WTC11 (cell line): ENCODE measurements at regions not wholly inside any gene's neighbourhood (a gene's known extent, or its start where the extent isn't known, plus 50 kb on each side); places are given as distances from the start of the nearest gene placed in this dataset.

Experiments used
- ATAC-seq: fragments of 200-7000 bp; cut with Tn5 transposase; 2 replicates; pipeline ENCODE4 v1.10.0; 2021; ENCODE audit warnings: mild to moderate bottlenecking, moderate library complexity
- CTCF ChIA-PET: fragments of 300-600 bp; sonication (Branson Sonifier 250); formaldehyde crosslinking; loops from one replicate; lab custom pipeline; 2021; ENCODE audit warnings: antibody characterized with exemption; lab: Charles Lee
- POLR2A ChIA-PET: fragments of 350-600 bp; sonication (Branson Sonifier 250); formaldehyde crosslinking; loops from one replicate; lab custom pipeline; 2021; ENCODE audit warnings: antibody characterized with exemption; lab: Charles Lee
- DNase-seq: peaks from one replicate; pipeline ENCODE4 v3.0.0; 2021; ENCODE audit warnings: low spot score
- H3K27ac Mint-ChIP-seq: 2 replicates; pipeline ENCODE4 v1.8.0; 2021; ENCODE audit warnings: mixed read lengths
- H3K27me3 Mint-ChIP-seq: 2 replicates; pipeline ENCODE4 v1.8.0; 2021; ENCODE audit warnings: low read depth, mild to moderate bottlenecking, moderate library complexity, mixed read lengths
- H3K36me3 Mint-ChIP-seq: 2 replicates; pipeline ENCODE4 v1.8.0; 2021; ENCODE audit warnings: mixed read lengths
- H3K4me1 Mint-ChIP-seq: 2 replicates; pipeline ENCODE4 v1.8.0; 2022; ENCODE audit warnings: mixed read lengths
- H3K4me3 Mint-ChIP-seq: 2 replicates; pipeline ENCODE4 v1.8.0; 2021; ENCODE audit warnings: mild to moderate bottlenecking, moderate library complexity, mixed read lengths
- H3K9me3 Mint-ChIP-seq: 2 replicates; pipeline ENCODE4 v1.8.0; 2021; ENCODE audit warnings: mixed read lengths
- CBFB ChIP-seq: sonication (generic); formaldehyde crosslinking; IDR thresholded peaks from 2 replicates; pipeline ENCODE4 v1.8.1; 2022; ENCODE audit warnings: mild to moderate bottlenecking, low read depth, missing genetic modification reagents
- E2F5 ChIP-seq: sonication (generic); formaldehyde crosslinking; IDR thresholded peaks from 2 replicates; pipeline ENCODE4 v1.8.1; 2022; ENCODE audit warnings: mild to moderate bottlenecking, moderate library complexity, missing genetic modification reagents
- ERG ChIP-seq: fragments of 250-450 bp; sonication (Bioruptor Pico); IDR thresholded peaks from 2 replicates; pipeline ENCODE4 v1.8.0; 2021; ENCODE audit warnings: mild to moderate bottlenecking
- ESRRA ChIP-seq: sonication (generic); formaldehyde crosslinking; IDR thresholded peaks from 2 replicates; pipeline ENCODE4 v1.8.1; 2022; ENCODE audit warnings: mild to moderate bottlenecking, missing genetic modification reagents, borderline replicate concordance
- ETV6 ChIP-seq: sonication (generic); formaldehyde crosslinking; IDR thresholded peaks from 2 replicates; pipeline ENCODE4 v1.8.1; 2022; ENCODE audit warnings: mild to moderate bottlenecking, missing genetic modification reagents
- FOXP4 ChIP-seq: sonication (generic); formaldehyde crosslinking; IDR thresholded peaks from 2 replicates; pipeline ENCODE4 v1.8.0; 2022; ENCODE audit warnings: mild to moderate bottlenecking, missing genetic modification reagents
- IRF2 ChIP-seq: sonication (generic); formaldehyde crosslinking; IDR thresholded peaks from 2 replicates; pipeline ENCODE4 v1.8.0; 2022; ENCODE audit warnings: low read depth, missing genetic modification reagents, borderline replicate concordance
- MYBL2 ChIP-seq: sonication (generic); formaldehyde crosslinking; IDR thresholded peaks from 2 replicates; pipeline ENCODE4 v1.8.1; 2023; ENCODE audit warnings: mild to moderate bottlenecking, moderate library complexity, missing genetic modification reagents
- NR1H2 ChIP-seq: sonication (generic); formaldehyde crosslinking; IDR thresholded peaks from 2 replicates; pipeline ENCODE4 v1.9.0; 2021; ENCODE audit warnings: mild to moderate bottlenecking, moderate library complexity, missing genetic modification reagents
- NR2C2 ChIP-seq: sonication (generic); formaldehyde crosslinking; IDR thresholded peaks from 2 replicates; pipeline ENCODE4 v1.8.0; 2022; ENCODE audit warnings: mild to moderate bottlenecking, missing genetic modification reagents
- NR3C1 ChIP-seq: sonication (generic); formaldehyde crosslinking; conservative IDR thresholded peaks from 2 replicates; pipeline ENCODE4 v1.8.1; 2023; ENCODE audit warnings: low read depth, mild to moderate bottlenecking, missing genetic modification reagents
- PRRX2 ChIP-seq: fragments of 250-450 bp; sonication (Bioruptor Pico); IDR thresholded peaks from 2 replicates; pipeline ENCODE4 v1.8.0; 2021; ENCODE audit warnings: mild to moderate bottlenecking
- RORB ChIP-seq: fragments of 250-450 bp; sonication (Bioruptor Pico); IDR thresholded peaks from 2 replicates; pipeline ENCODE4 v1.9.0; 2021; ENCODE audit warnings: mild to moderate bottlenecking
- STAT6 ChIP-seq: sonication (generic); formaldehyde crosslinking; conservative IDR thresholded peaks from 2 replicates; pipeline ENCODE4 v1.8.1; 2023; ENCODE audit warnings: mild to moderate bottlenecking, low read depth, missing genetic modification reagents, moderate library complexity
- TCF7 ChIP-seq: sonication (generic); formaldehyde crosslinking; IDR thresholded peaks from 2 replicates; pipeline ENCODE4 v1.8.0; 2022; ENCODE audit warnings: mild to moderate bottlenecking, low read depth, missing genetic modification reagents, moderate library complexity
- TP53 ChIP-seq: sonication (generic); formaldehyde crosslinking; IDR thresholded peaks from 2 replicates; pipeline ENCODE4 v1.8.1; 2023; ENCODE audit warnings: mild to moderate bottlenecking, missing genetic modification reagents
- USF1 ChIP-seq: sonication (generic); formaldehyde crosslinking; IDR thresholded peaks from 2 replicates; pipeline ENCODE4 v1.8.0; 2022; ENCODE audit warnings: mild to moderate bottlenecking, missing genetic modification reagents
- ZBTB21 ChIP-seq: sonication (generic); formaldehyde crosslinking; IDR thresholded peaks from 2 replicates; pipeline ENCODE4 v1.8.1; 2023; ENCODE audit warnings: mild to moderate bottlenecking, missing genetic modification reagents, borderline replicate concordance
- ZNF138 ChIP-seq: sonication (generic); formaldehyde crosslinking; conservative IDR thresholded peaks from 2 replicates; pipeline ENCODE4 v1.8.1; 2022; ENCODE audit warnings: mild to moderate bottlenecking, moderate library complexity, missing genetic modification reagents
- ZNF219 ChIP-seq: sonication (generic); formaldehyde crosslinking; IDR thresholded peaks from 2 replicates; pipeline ENCODE4 v1.8.0; 2023; ENCODE audit warnings: missing genetic modification reagents, mild to moderate bottlenecking, borderline replicate concordance
- ZNF396 ChIP-seq: fragments of 250-450 bp; sonication (Bioruptor Pico); IDR thresholded peaks from 2 replicates; pipeline ENCODE4 v1.8.0; 2021; ENCODE audit warnings: mild to moderate bottlenecking, moderate library complexity, borderline replicate concordance
- ZNF512 ChIP-seq: sonication (generic); formaldehyde crosslinking; IDR thresholded peaks from 2 replicates; pipeline ENCODE4 v1.8.1; 2022; ENCODE audit warnings: missing genetic modification reagents, borderline replicate concordance
- ZNF671 ChIP-seq: fragments of 250-450 bp; sonication (Bioruptor Pico); IDR thresholded peaks from 2 replicates; pipeline ENCODE4 v1.8.0; 2021; ENCODE audit warnings: mild to moderate bottlenecking
- TF ChIP-seq, protein P1 (sequence below): sonication (generic); formaldehyde crosslinking; IDR thresholded peaks from 2 replicates; pipeline ENCODE4 v1.8.1; 2023; ENCODE audit warnings: mild to moderate bottlenecking, missing genetic modification reagents

- CTCF ChIA-PET, result no interaction called here
- TF ChIP-seq E2F5, result no peak
- TF ChIP-seq ZNF671 (CRISPR knock-in tag), result no peak
- TF ChIP-seq ZNF512 (CRISPR knock-in tag), result no peak
- TF ChIP-seq ESRRA (CRISPR knock-in tag), result no peak
- TF ChIP-seq MYBL2 (CRISPR knock-in tag), result no peak
- TF ChIP-seq TP53 (CRISPR knock-in tag), result no peak
- no peak for TF ChIP-seq NR1H2 (CRISPR knock-in tag)
- TF ChIP-seq NR2C2 (CRISPR knock-in tag), result no peak
- TF ChIP-seq ZNF138 (CRISPR knock-in tag), result no peak
- no peak for TF ChIP-seq ZNF396 (CRISPR knock-in tag)
- TF ChIP-seq ZNF219 (CRISPR knock-in tag), result no peak
- no peak for TF ChIP-seq IRF2
- TF ChIP-seq RORB, result no peak
- TF ChIP-seq TCF7 (CRISPR knock-in tag), result no peak
- ATAC-seq (no peak), DNase-seq (no peak)
- Mint-ChIP-seq H3K9me3 (peaks cover 6% of the 10 kb centered on the region), H3K4me1 (peaks cover 12% of the 10 kb centered on the region), H3K4me3 (no peak overlapping the region), H3K27me3 (no peaks in the 10 kb centered on the region), H3K36me3 (no peaks in the 10 kb centered on the region), H3K27ac (no peak overlapping the region)
- POLR2A ChIA-PET, result no interaction called here
Measured at GRCh38 chr21:45353200-45353599, 51.8 kb upstream of the COL18A1 start.

DNA sequence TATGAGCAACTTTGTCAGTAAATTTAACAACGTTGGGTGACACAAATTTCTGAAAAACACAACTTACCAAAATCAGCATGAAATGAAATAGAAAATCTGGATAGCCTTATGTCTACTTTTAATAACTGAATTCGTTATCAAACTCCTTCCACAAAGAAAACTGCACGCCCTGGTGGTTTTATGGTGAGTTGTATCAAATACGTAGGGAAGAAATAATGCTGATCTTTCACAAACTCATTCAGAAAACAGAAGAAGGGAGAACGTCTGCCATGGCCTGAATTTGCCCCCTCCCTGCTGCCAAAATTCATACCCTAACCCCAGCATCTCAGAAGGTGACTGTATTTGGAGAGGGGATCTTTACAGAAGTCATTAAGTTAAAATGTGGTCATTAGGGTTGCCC, 50.0 kb upstream of the COL18A1 start:
- ChIA-PET POLR2A (no interaction called here), CTCF (no interaction called here)
- Mint-ChIP-seq H3K4me3 (no peak overlapping the region), H3K27me3 (no peaks in the 10 kb centered on the region), H3K36me3 (no peaks in the 10 kb centered on the region), H3K9me3 (peaks cover 6% of the 10 kb centered on the region), H3K4me1 (peaks cover 18% of the 10 kb centered on the region), H3K27ac (no peak overlapping the region)
- no peak for DNase-seq
- TF ChIP-seq ETV6, result no peak
- no peak for TF ChIP-seq CBFB (CRISPR knock-in tag)
- TF ChIP-seq STAT6 (CRISPR knock-in tag), result no peak
- no peak for TF ChIP-seq PRRX2
- TF ChIP-seq ZBTB21 (CRISPR knock-in tag), result no peak
- no peak for TF ChIP-seq FOXP4 (CRISPR knock-in tag)
- TF ChIP-seq, protein P1, sequence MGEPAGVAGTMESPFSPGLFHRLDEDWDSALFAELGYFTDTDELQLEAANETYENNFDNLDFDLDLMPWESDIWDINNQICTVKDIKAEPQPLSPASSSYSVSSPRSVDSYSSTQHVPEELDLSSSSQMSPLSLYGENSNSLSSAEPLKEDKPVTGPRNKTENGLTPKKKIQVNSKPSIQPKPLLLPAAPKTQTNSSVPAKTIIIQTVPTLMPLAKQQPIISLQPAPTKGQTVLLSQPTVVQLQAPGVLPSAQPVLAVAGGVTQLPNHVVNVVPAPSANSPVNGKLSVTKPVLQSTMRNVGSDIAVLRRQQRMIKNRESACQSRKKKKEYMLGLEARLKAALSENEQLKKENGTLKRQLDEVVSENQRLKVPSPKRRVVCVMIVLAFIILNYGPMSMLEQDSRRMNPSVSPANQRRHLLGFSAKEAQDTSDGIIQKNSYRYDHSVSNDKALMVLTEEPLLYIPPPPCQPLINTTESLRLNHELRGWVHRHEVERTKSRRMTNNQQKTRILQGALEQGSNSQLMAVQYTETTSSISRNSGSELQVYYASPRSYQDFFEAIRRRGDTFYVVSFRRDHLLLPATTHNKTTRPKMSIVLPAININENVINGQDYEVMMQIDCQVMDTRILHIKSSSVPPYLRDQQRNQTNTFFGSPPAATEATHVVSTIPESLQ (CRISPR knock-in tag), result no peak
- no peak for TF ChIP-seq NR3C1
- TF ChIP-seq ERG, result no peak
- no peak for TF ChIP-seq MYBL2 (CRISPR knock-in tag)
- no peak for TF ChIP-seq USF1 (CRISPR knock-in tag)
- no peak for ATAC-seq
